ENCODE measurements at regions not wholly inside any gene's neighbourhood (a gene's known extent, or its start where the extent isn't known, plus 50 kb on each side); places are given as distances from the start of the nearest gene placed in this dataset.
"Not testable (repeated sequence)": the region's sequence is repeated elsewhere in the genome, so short reads cannot be mapped to it uniquely, and the experiment has no call there.

DNA sequence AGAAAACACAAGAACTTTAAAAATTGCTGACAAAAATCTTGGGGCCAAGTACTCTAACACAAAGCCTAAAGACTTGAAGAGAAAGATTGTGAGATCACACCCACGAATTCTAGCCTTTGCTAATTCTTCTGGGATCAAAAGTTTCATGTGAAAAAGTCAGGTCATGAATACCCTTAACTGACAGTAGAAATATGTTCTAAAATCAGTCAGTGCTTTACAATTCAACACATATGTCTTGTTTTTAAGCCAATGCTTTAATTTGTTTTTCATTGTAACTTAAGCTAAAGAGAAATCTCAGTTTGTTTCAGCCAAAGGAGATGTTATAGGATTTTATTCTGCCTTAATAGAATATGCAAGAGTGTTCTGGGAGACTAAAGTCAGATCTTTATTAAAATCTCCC lies 78.2 kb upstream of the PLEKHG1 start:
- H3K4me3 Mint-ChIP-seq: no peak overlapping the region
- DNase-seq: no peak
- no peak overlapping the region for H3K27ac Mint-ChIP-seq
- TF ChIP-seq, protein P1, sequence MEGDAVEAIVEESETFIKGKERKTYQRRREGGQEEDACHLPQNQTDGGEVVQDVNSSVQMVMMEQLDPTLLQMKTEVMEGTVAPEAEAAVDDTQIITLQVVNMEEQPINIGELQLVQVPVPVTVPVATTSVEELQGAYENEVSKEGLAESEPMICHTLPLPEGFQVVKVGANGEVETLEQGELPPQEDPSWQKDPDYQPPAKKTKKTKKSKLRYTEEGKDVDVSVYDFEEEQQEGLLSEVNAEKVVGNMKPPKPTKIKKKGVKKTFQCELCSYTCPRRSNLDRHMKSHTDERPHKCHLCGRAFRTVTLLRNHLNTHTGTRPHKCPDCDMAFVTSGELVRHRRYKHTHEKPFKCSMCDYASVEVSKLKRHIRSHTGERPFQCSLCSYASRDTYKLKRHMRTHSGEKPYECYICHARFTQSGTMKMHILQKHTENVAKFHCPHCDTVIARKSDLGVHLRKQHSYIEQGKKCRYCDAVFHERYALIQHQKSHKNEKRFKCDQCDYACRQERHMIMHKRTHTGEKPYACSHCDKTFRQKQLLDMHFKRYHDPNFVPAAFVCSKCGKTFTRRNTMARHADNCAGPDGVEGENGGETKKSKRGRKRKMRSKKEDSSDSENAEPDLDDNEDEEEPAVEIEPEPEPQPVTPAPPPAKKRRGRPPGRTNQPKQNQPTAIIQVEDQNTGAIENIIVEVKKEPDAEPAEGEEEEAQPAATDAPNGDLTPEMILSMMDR (IDR thresholded peaks at IDR 0.05): no peak
- no peaks in the 10 kb centered on the region for H3K4me1 Mint-ChIP-seq (ENCODE audit: low read depth)
- H3K9me3 Mint-ChIP-seq: peaks cover 23% of the 10 kb centered on the region
- H3K27me3 Mint-ChIP-seq (ENCODE audit: insufficient read depth): peaks cover 3% of the 10 kb centered on the region; the same call in 1 of the 2 replicates
- H3K36me3 Mint-ChIP-seq (ENCODE audit: low read depth): no peaks in the 10 kb centered on the region

DNA sequence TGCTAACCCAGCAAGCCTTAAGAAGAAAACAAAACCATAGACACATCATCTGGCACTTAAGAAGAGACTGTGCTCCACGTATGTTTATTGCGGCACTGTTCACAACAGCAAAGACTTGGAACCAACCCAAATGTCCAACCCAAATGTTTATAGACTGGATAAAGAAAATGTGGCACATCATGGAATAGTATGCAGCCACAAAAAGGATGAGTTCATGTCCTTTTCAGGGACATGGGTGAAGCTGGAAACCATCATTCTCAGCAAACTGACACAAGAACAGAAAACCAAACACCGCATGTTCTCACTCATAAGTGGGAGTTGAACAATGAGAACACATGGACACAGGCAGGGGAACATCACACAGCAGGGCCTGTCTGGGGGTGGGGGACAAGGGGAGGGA lies 76.5 kb upstream of the PLEKHG1 start:
- DNase-seq; H3K36me3 Mint-ChIP-seq (ENCODE audit: low read depth); H3K4me3 Mint-ChIP-seq; H3K27me3 Mint-ChIP-seq (ENCODE audit: insufficient read depth); H3K27ac Mint-ChIP-seq; H3K4me1 Mint-ChIP-seq (ENCODE audit: low read depth): not testable (repeated sequence)
- H3K9me3 Mint-ChIP-seq: peaks cover 23% of the 10 kb centered on the region

DNA sequence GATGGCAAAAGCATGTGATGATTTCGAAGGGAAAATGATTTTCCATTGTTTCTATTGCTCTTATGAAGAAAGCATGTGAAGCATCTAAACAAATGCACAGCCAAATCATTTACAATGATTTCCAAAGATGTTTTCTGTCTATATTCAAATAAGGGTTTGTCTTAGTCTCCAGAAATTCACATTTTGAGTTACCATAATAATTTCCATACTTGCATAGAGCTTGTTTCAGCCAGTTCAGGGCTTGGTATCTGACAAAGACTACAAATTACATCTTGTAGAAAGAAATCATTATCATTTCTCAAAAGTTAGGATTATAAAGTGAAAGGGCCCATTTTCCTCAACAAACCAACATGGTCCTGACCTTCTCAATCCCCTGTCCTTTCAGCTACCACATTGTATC lies 74.4 kb upstream of the PLEKHG1 start:
- TF ChIP-seq, protein P1 (IDR thresholded peaks at IDR 0.05): no peak
- H3K36me3 Mint-ChIP-seq (ENCODE audit: low read depth): no peaks in the 10 kb centered on the region
- peaks cover 1% of the 10 kb centered on the region; the same call in 1 of the 2 replicates for H3K27me3 Mint-ChIP-seq (ENCODE audit: insufficient read depth)
- H3K4me1 Mint-ChIP-seq (ENCODE audit: low read depth): no peaks in the 10 kb centered on the region
- DNase-seq: no peak
- H3K4me3 Mint-ChIP-seq: no peak overlapping the region
- peaks cover 15% of the 10 kb centered on the region for H3K9me3 Mint-ChIP-seq
- H3K27ac Mint-ChIP-seq: no peak overlapping the region

DNA sequence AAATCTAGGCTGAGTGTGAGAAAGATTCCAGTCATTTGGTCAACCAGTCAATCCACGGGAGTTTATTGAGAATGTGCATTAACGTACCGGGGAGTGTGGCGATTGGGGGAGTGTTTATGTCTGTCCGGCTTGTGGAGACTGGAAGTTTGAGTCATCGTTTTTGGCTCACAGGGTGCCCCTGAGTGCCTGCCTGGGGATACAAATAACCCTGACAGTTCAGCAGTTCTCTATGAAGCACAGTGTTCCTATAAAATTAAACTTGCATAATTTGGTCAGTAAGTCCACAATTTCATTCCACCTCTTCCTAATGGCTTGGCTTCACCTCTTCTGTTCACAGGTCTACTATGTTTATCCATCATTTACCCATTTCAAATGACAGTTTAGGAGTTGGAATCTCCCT lies 72.6 kb upstream of the PLEKHG1 start:
- Mint-ChIP-seq H3K9me3 (peaks cover 10% of the 10 kb centered on the region), H3K27ac (no peak overlapping the region), H3K4me3 (no peak overlapping the region), H3K36me3 (ENCODE audit: low read depth) (no peaks in the 10 kb centered on the region), H3K4me1 (ENCODE audit: low read depth) (no peaks in the 10 kb centered on the region), H3K27me3 (ENCODE audit: insufficient read depth) (peaks cover 1% of the 10 kb centered on the region; the same call in 1 of the 2 replicates)
- TF ChIP-seq, protein P1 (IDR thresholded peaks at IDR 0.05): no peak
- no peak for DNase-seq

DNA sequence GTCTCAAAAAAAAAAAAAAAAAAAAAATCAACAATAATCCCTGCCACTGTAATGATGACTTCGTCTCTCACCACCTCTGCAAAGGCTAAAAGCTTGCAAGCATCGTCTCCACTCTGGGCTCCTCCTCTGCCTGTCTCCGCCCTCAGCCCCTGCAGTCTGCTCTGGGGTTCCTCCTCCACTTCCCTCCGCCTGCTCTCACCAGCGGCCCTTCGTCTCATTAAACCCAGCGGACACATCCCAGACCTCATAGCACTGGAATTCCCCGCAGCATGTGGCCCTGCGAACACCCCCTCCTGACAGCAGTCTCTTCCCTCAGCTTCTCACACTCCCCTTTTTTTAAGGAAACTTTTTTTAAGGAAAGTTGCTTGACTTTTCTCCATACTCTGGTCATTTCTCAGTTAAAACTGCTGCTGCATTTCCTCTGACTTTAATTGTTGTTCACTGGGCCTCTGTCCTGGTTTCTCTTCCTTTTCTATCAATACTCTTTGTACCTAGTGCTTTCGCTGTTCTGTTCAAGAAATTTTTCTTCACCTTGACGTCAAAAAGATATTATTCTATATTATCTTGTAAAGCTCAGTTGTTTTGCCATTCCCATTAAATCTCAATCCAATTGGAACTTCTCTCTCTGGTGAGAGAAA lies 70.9 kb upstream of the PLEKHG1 start:
- H3K36me3 Mint-ChIP-seq (ENCODE audit: low read depth): no peaks in the 10 kb centered on the region
- no peak overlapping the region for H3K4me3 Mint-ChIP-seq
- H3K27me3 Mint-ChIP-seq (ENCODE audit: insufficient read depth): peaks cover 1% of the 10 kb centered on the region; the same call in 1 of the 2 replicates
- TF ChIP-seq, protein P1 (IDR thresholded peaks at IDR 0.05): no peak
- no peaks in the 10 kb centered on the region for H3K4me1 Mint-ChIP-seq (ENCODE audit: low read depth)
- no peak for DNase-seq
- H3K27ac Mint-ChIP-seq: no peak overlapping the region
- peaks cover 9% of the 10 kb centered on the region for H3K9me3 Mint-ChIP-seq

DNA sequence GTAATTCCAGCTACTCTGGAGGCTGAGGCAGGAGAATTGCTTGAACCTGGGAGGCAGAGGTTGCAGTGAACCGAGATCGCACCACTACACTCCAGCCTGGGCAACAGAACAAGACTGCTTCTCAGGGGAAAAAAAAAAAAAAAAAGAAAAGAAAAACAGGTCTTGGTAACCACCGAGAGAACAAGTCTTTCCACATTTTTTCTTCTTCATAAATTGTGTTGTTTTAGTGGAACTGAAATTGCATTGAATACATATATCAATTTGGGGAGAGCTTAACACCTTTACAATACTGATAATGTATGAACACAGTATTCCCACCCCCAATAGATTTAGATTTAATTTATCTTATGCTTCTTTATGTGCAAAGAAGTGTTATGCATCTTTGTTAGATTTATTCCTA lies 70.0 kb upstream of the PLEKHG1 start:
- Mint-ChIP-seq H3K36me3 (ENCODE audit: low read depth) (no peaks in the 10 kb centered on the region), H3K9me3 (peaks cover 5% of the 10 kb centered on the region), H3K4me1 (ENCODE audit: low read depth) (no peaks in the 10 kb centered on the region), H3K27me3 (ENCODE audit: insufficient read depth) (peaks cover 1% of the 10 kb centered on the region; the same call in 1 of the 2 replicates), H3K4me3 (no peak overlapping the region), H3K27ac (no peak overlapping the region)
- TF ChIP-seq, protein P1 (IDR thresholded peaks at IDR 0.05): no peak
- no peak for DNase-seq
